ENCODE measurements at regions not wholly inside any gene's neighbourhood (a gene's known extent, or its start where the extent isn't known, plus 50 kb on each side); places are given as distances from the start of the nearest gene placed in this dataset.

- Histone ChIP-seq H3K4me3 (ENCODE audit: low read length) (no peak overlapping the region), H3K27ac (ENCODE audit: low read depth, low read length) (no peak overlapping the region), H3K36me3 (ENCODE audit: control insufficient read depth, insufficient read depth, low read length) (no peaks in the 10 kb centered on the region), H3K4me1 (ENCODE audit: control insufficient read depth, insufficient read depth, low read length) (peaks cover 8% of the 10 kb centered on the region), H3K27me3 (ENCODE audit: control insufficient read depth, insufficient read depth, low read length, poor library complexity, severe bottlenecking) (no peaks in the 10 kb centered on the region), H3K9me3 (ENCODE audit: control insufficient read depth, low read length) (peaks cover 8% of the 10 kb centered on the region), H3K9ac (ENCODE audit: extremely low read depth, low read length, poor library complexity, severe bottlenecking) (no peak overlapping the region)
- Mint-ChIP-seq H3K4me1 (peaks cover 24% of the 10 kb centered on the region), H3K4me3 (no peak overlapping the region), H3K9me3 (peaks cover 8% of the 10 kb centered on the region), H3K27ac (no peak overlapping the region), H3K27me3 (ENCODE audit: insufficient read depth) (no peaks in the 10 kb centered on the region), H3K36me3 (ENCODE audit: low read depth) (peaks cover 1% of the 10 kb centered on the region)
- no peak for TF ChIP-seq CTCF (conservative IDR thresholded peaks at IDR 0.05)
- DNase-seq: no peak
- WGBS, 2 experiments (ENCODE audit: insufficient coverage in 1 of 2, insufficient read length in 1 of 2): 93 to 94% methylated on average over 2 to 3 of the region's 3 CpGs
These were observed 467.6 kb upstream of the ZNF608 start for GRCh38 chr5:125214080-125214479.

GRCh38 chr5:125215593-125215992, 469.2 kb upstream of the ZNF608 start:
- Mint-ChIP-seq H3K27me3 (ENCODE audit: insufficient read depth) (no peaks in the 10 kb centered on the region), H3K27ac (no peak overlapping the region), H3K4me3 (no peak overlapping the region), H3K36me3 (ENCODE audit: low read depth) (peaks cover 1% of the 10 kb centered on the region), H3K9me3 (peaks cover 8% of the 10 kb centered on the region), H3K4me1 (peaks cover 16% of the 10 kb centered on the region)
- no peak for DNase-seq
- no peaks in the 10 kb centered on the region for H3K27me3 ChIP-seq (ENCODE audit: control insufficient read depth, insufficient read depth, low read length, poor library complexity, severe bottlenecking)
- peaks cover 8% of the 10 kb centered on the region for H3K4me1 ChIP-seq (ENCODE audit: control insufficient read depth, insufficient read depth, low read length)
- no peaks in the 10 kb centered on the region for H3K36me3 ChIP-seq (ENCODE audit: control insufficient read depth, insufficient read depth, low read length)
- 88% methylated on average over 1 of the region's 1 CpG; no CpG with 5 or more reads in 1 of the 2 experiments for WGBS, 2 experiments (ENCODE audit: insufficient coverage in 1 of 2, insufficient read length in 1 of 2)
- peaks cover 13% of the 10 kb centered on the region for H3K9me3 ChIP-seq (ENCODE audit: control insufficient read depth, low read length)
- H3K4me3 ChIP-seq (ENCODE audit: low read length): peak overlapping the region; percentile 8
- TF ChIP-seq CTCF (conservative IDR thresholded peaks at IDR 0.05): no peak
- no peak overlapping the region for H3K27ac ChIP-seq (ENCODE audit: low read depth, low read length)
- no peak overlapping the region for H3K9ac ChIP-seq (ENCODE audit: extremely low read depth, low read length, poor library complexity, severe bottlenecking)

- H3K9ac ChIP-seq (ENCODE audit: extremely low read depth, low read length, poor library complexity, severe bottlenecking): no peak overlapping the region
- no peaks in the 10 kb centered on the region for H3K36me3 ChIP-seq (ENCODE audit: control insufficient read depth, insufficient read depth, low read length)
- peaks cover 1% of the 10 kb centered on the region for H3K36me3 Mint-ChIP-seq (ENCODE audit: low read depth)
- peaks cover 8% of the 10 kb centered on the region for H3K4me1 ChIP-seq (ENCODE audit: control insufficient read depth, insufficient read depth, low read length)
- no peak overlapping the region for H3K27ac ChIP-seq (ENCODE audit: low read depth, low read length)
- no peak overlapping the region for H3K4me3 ChIP-seq (ENCODE audit: low read length)
- TF ChIP-seq CTCF (conservative IDR thresholded peaks at IDR 0.05): no peak
- H3K4me1 Mint-ChIP-seq: peaks cover 10% of the 10 kb centered on the region
- H3K27me3 Mint-ChIP-seq (ENCODE audit: insufficient read depth): no peaks in the 10 kb centered on the region
- H3K9me3 Mint-ChIP-seq: peaks cover 8% of the 10 kb centered on the region
- peaks cover 5% of the 10 kb centered on the region for H3K9me3 ChIP-seq (ENCODE audit: control insufficient read depth, low read length)
- no peak overlapping the region for H3K27ac Mint-ChIP-seq
- DNase-seq: no peak
- no peak overlapping the region for H3K4me3 Mint-ChIP-seq
- H3K27me3 ChIP-seq (ENCODE audit: control insufficient read depth, insufficient read depth, low read length, poor library complexity, severe bottlenecking): no peaks in the 10 kb centered on the region
These were observed 473.3 kb upstream of the ZNF608 start for GRCh38 chr5:125219710-125220109.
